Liver (tissue), 3 donors: ENCODE measurements at regions not wholly inside any gene's neighbourhood (a gene's known extent, or its start where the extent isn't known, plus 50 kb on each side); places are given as distances from the start of the nearest gene placed in this dataset.

ENCODE experiments used
- CTCF ChIP-seq: fragments of 150-350 bp; IDR thresholded peaks from 2 replicates; pipeline ENCODE4 v1.5.1; 2017; ENCODE audit warnings: improper control_type of control experiment, low read depth, low read length; ENCODE audit not compliant: missing input control
- GABPA ChIP-seq, 2 donors: IDR thresholded peaks in 1 of 2; conservative IDR thresholded peaks in 1 of 2; 2 replicates each; pipeline ENCODE4 v1.6.1; 2016; ENCODE audit warnings: antibody characterized with exemption in 2 of 2, mild to moderate bottlenecking in 1 of 2, moderate library complexity in 1 of 2
- JUND ChIP-seq, 2 donors: IDR thresholded peaks; 2 replicates each; pipeline ENCODE4 v1.6.1; 2016; ENCODE audit warnings: antibody characterized with exemption in 2 of 2
- REST ChIP-seq: IDR thresholded peaks from 2 replicates; pipeline ENCODE4 v1.6.1; 2016; ENCODE audit warnings: antibody characterized with exemption, mild to moderate bottlenecking
- SP1 ChIP-seq: IDR thresholded peaks from 2 replicates; pipeline ENCODE4 v1.6.1; 2018; ENCODE audit warnings: antibody characterized with exemption, mild to moderate bottlenecking
- TAF1 ChIP-seq: conservative IDR thresholded peaks from 2 replicates; pipeline ENCODE4 v1.6.1; 2016; ENCODE audit warnings: antibody characterized with exemption, mild to moderate bottlenecking
- ZBTB33 ChIP-seq: IDR thresholded peaks from 2 replicates; pipeline ENCODE4 v1.6.1; 2016; ENCODE audit warnings: antibody characterized with exemption
- donor health status: healthy.
- donor health status: healthy.

GRCh38 chr16:51851111-51851510 is 695.8 kb downstream of the TOX3 start:
- TF ChIP-seq GABPA (IDR thresholded peaks at IDR 0.05 in 1 of 2, conservative IDR thresholded peaks at IDR 0.05 in 1 of 2) (no peak), CTCF (no peak), JUND (IDR thresholded peaks at IDR 0.05) (no peak), ZBTB33 (no peak), SP1 (no peak), TAF1 (no peak), REST (no peak)
